H9 (cell line): ENCODE measurements at regions not wholly inside any gene's neighbourhood (a gene's known extent, or its start where the extent isn't known, plus 50 kb on each side); places are given as distances from the start of the nearest gene placed in this dataset.

Experiments
- DNase-seq: peaks from one replicate; pipeline ENCODE4 v3.0.0-alpha.2; 2017
- H2AFZ ChIP-seq: one replicate; pipeline ENCODE4 v1.6.1; 2013; ENCODE audit warnings: mild to moderate bottlenecking, low read length, control low read depth, moderate library complexity
- H2AK5ac ChIP-seq: 2 replicates; pipeline ENCODE4 v1.6.1; 2013; ENCODE audit warnings: low read length, control low read depth, mixed read lengths; ENCODE audit not compliant: insufficient read length
- H2BK120ac ChIP-seq: one replicate; pipeline ENCODE4 v1.6.1; 2013; ENCODE audit warnings: low read depth, mild to moderate bottlenecking, low read length, control low read depth, inconsistent platforms; ENCODE audit not compliant: poor library complexity, severe bottlenecking
- H2BK12ac ChIP-seq: 2 replicates; pipeline ENCODE4 v1.6.1; 2013; ENCODE audit warnings: low read length, control low read depth, mixed read lengths, low read depth; ENCODE audit not compliant: insufficient read length
- H2BK15ac ChIP-seq: 2 replicates; pipeline ENCODE4 v1.6.1; 2013; ENCODE audit warnings: low read depth, low read length, control low read depth
- H2BK20ac ChIP-seq: one replicate; pipeline ENCODE4 v1.6.1; 2013; ENCODE audit warnings: low read depth, mild to moderate bottlenecking, low read length, control low read depth, inconsistent platforms; ENCODE audit not compliant: poor library complexity, severe bottlenecking
- H2BK5ac ChIP-seq: 2 replicates; pipeline ENCODE4 v1.6.1; 2013; ENCODE audit warnings: low read length, control low read depth, mixed read lengths; ENCODE audit not compliant: insufficient read length
- H3K14ac ChIP-seq: 2 replicates; pipeline ENCODE4 v1.6.1; 2013; ENCODE audit warnings: low read length, control low read depth; ENCODE audit not compliant: insufficient read depth
- H3K18ac ChIP-seq: 2 replicates; pipeline ENCODE4 v1.6.1; 2013; ENCODE audit warnings: low read depth, mild to moderate bottlenecking, mixed read lengths, low read length, control low read depth; ENCODE audit not compliant: insufficient read length
- H3K23ac ChIP-seq: 2 replicates; pipeline ENCODE4 v1.6.1; 2013; ENCODE audit warnings: low read length, control low read depth, mixed read lengths, low read depth; ENCODE audit not compliant: insufficient read length
- H3K23me2 ChIP-seq: 2 replicates; pipeline ENCODE4 v1.6.1; 2013; ENCODE audit warnings: low read depth, mild to moderate bottlenecking, mixed read lengths, low read length, control low read depth; ENCODE audit not compliant: insufficient read length, poor library complexity, severe bottlenecking
- H3K27ac ChIP-seq: 2 replicates; pipeline ENCODE4 v1.5.1; 2013; ENCODE audit warnings: low read length, control low read depth, mixed read lengths, low read depth; ENCODE audit not compliant: insufficient read length
- H3K27me3 ChIP-seq: 2 replicates; pipeline ENCODE4 v1.6.1; 2013; ENCODE audit warnings: low read length, control low read depth, inconsistent platforms; ENCODE audit not compliant: insufficient read depth
- H3K4ac ChIP-seq: 2 replicates; pipeline ENCODE4 v1.6.1; 2013; ENCODE audit warnings: low read depth, mild to moderate bottlenecking, control low read depth, inconsistent platforms, low read length, moderate library complexity
- H3K4me1 ChIP-seq: 2 replicates; pipeline ENCODE4 v1.6.1; 2013; ENCODE audit warnings: low read length, control low read depth, inconsistent platforms; ENCODE audit not compliant: insufficient read depth
- H3K4me2 ChIP-seq: 2 replicates; pipeline ENCODE4 v1.6.1; 2013; ENCODE audit warnings: low read length, control low read depth, mixed read lengths; ENCODE audit not compliant: insufficient read length, insufficient read depth
- H3K56ac ChIP-seq: 2 replicates; pipeline ENCODE4 v1.6.1; 2013; ENCODE audit warnings: low read depth, mild to moderate bottlenecking, mixed read lengths, low read length, control low read depth; ENCODE audit not compliant: insufficient read length
- H3K79me1 ChIP-seq: 2 replicates; pipeline ENCODE4 v1.6.1; 2013; ENCODE audit warnings: low read depth, mild to moderate bottlenecking, moderate library complexity, low read length, control low read depth, inconsistent platforms; ENCODE audit not compliant: insufficient read depth, poor library complexity, severe bottlenecking
- H3K79me2 ChIP-seq: 2 replicates; pipeline ENCODE4 v1.6.1; 2013; ENCODE audit warnings: low read length, control low read depth, inconsistent platforms; ENCODE audit not compliant: insufficient read depth
- H3K9ac ChIP-seq: 2 replicates; pipeline ENCODE4 v1.6.1; 2013; ENCODE audit warnings: low read length, control low read depth, mixed read lengths; ENCODE audit not compliant: insufficient read length; ENCODE audit errors: extremely low read depth
- H3K9me3 ChIP-seq: one replicate; pipeline ENCODE4 v1.6.1; 2013; ENCODE audit warnings: low read depth, low read length, inconsistent platforms; ENCODE audit not compliant: control insufficient read depth
- H3T11ph ChIP-seq: one replicate; pipeline ENCODE4 v1.6.1; 2013; ENCODE audit warnings: mild to moderate bottlenecking, low read length, control low read depth, inconsistent platforms
- H4K20me1 ChIP-seq: one replicate; pipeline ENCODE4 v1.6.1; 2013; ENCODE audit not compliant: control insufficient read depth, insufficient read length, insufficient read depth
- H4K5ac ChIP-seq: 2 replicates; pipeline ENCODE4 v1.6.1; 2013; ENCODE audit warnings: low read depth, mild to moderate bottlenecking, mixed read lengths, low read length, control low read depth; ENCODE audit not compliant: insufficient read length
- H4K8ac ChIP-seq: replicated peaks from 2 replicates; pipeline ENCODE4 v1.6.1; 2013; ENCODE audit warnings: low read length, control low read depth, mixed read lengths, low read depth; ENCODE audit not compliant: insufficient read length
- H4K91ac ChIP-seq: 2 replicates; pipeline ENCODE4 v1.6.1; 2013; ENCODE audit warnings: low read depth, mild to moderate bottlenecking, moderate library complexity, mixed read lengths, low read length, control low read depth; ENCODE audit not compliant: insufficient read length
- H3K27ac Mint-ChIP-seq, 3 experiments: 2 replicates in 2 of 3; 3 replicates in 1 of 3; pipeline ENCODE4 v1.8.0; 2020 to 2021; ENCODE audit warnings: mixed read lengths in 3 of 3, mild to moderate bottlenecking in 1 of 3, moderate library complexity in 1 of 3
- H3K27me3 Mint-ChIP-seq: 2 replicates; pipeline ENCODE4 v1.8.0; 2021; ENCODE audit warnings: low read depth, mild to moderate bottlenecking, moderate library complexity, mixed read lengths
- H3K36me3 Mint-ChIP-seq, 3 experiments: 2 replicates in 2 of 3; 3 replicates in 1 of 3; pipeline ENCODE4 v1.8.0; 2020 to 2021; ENCODE audit warnings: low read depth in 3 of 3, mixed read lengths in 3 of 3; ENCODE audit not compliant: insufficient read depth in 1 of 3
- H3K4me1 Mint-ChIP-seq, 2 experiments: 2 replicates each; pipeline ENCODE4 v1.8.0; 2020; ENCODE audit warnings: mixed read lengths in 2 of 2
- H3K4me3 Mint-ChIP-seq, 2 experiments: 2 replicates in 1 of 2; 3 replicates in 1 of 2; pipeline ENCODE4 v1.8.0; 2020 to 2021; ENCODE audit warnings: mild to moderate bottlenecking in 2 of 2, mixed read lengths in 2 of 2, moderate library complexity in 1 of 2
- H3K9me3 Mint-ChIP-seq, 2 experiments: 2 replicates in 1 of 2; 3 replicates in 1 of 2; pipeline ENCODE4 v1.8.0; 2020; ENCODE audit warnings: mild to moderate bottlenecking in 2 of 2, mixed read lengths in 2 of 2, moderate library complexity in 1 of 2
- CTCF ChIP-seq: fragments of 200-600 bp; sonication (generic); conservative IDR thresholded peaks from 3 replicates; pipeline ENCODE4 v1.8.0; 2021; ENCODE audit warnings: antibody characterized with exemption, mild to moderate bottlenecking
- WGBS: extraction: QIAGEN DNeasy Blood & Tissue Kit; methylation state at CpG from one replicate; pipeline ENCODE4 v1.1.7; 2013; ENCODE audit warnings: missing lambda C conversion rate, low lambda C conversion rate, mixed read lengths; ENCODE audit not compliant: insufficient read length; ENCODE audit errors: extremely low coverage; 5-methylcytosine and 5-hydroxymethylcytosine counted together

GRCh38 chr2:506451-506850 is 170.8 kb downstream of the TMEM18 start:
- H2BK15ac ChIP-seq: no peak overlapping the region
- no peak overlapping the region for H3K23ac ChIP-seq
- no peak overlapping the region for H3K27ac ChIP-seq
- Mint-ChIP-seq H3K4me1 (peaks cover 17 to 18% of the 10 kb centered on the region in 2 experiments), H3K9me3 (peaks cover 0 to 5% of the 10 kb centered on the region in 2 experiments; a peak in 4 of 5 replicates), H3K27me3 (peaks cover 76% of the 10 kb centered on the region), H3K27ac (no peak overlapping the region), H3K4me3 (no peak overlapping the region), H3K36me3 (no peaks in the 10 kb centered on the region)
- H3K27me3 ChIP-seq: no peaks in the 10 kb centered on the region
- H2BK20ac ChIP-seq: no peak overlapping the region
- no peak overlapping the region for H2AK5ac ChIP-seq
- H2BK120ac ChIP-seq: no peak overlapping the region
- no peak overlapping the region for H3K18ac ChIP-seq
- no peak overlapping the region for H4K8ac ChIP-seq
- H2BK12ac ChIP-seq: no peak overlapping the region
- H3K23me2 ChIP-seq: no peaks in the 10 kb centered on the region
- H3K79me2 ChIP-seq: no peaks in the 10 kb centered on the region
- peaks cover 2% of the 10 kb centered on the region; the same call in 1 of the 2 replicates for H3K4me1 ChIP-seq
- no peak for DNase-seq
- no peak overlapping the region for H4K5ac ChIP-seq
- H3K9ac ChIP-seq: no peak overlapping the region
- no peak overlapping the region for H2AFZ ChIP-seq
- H3K79me1 ChIP-seq: no peaks in the 10 kb centered on the region
- no CpG with 5 or more reads among the region's 6 CpGs for WGBS
- H4K91ac ChIP-seq: no peak overlapping the region
- H2BK5ac ChIP-seq: no peak overlapping the region
- TF ChIP-seq CTCF: no peak
- no peaks in the 10 kb centered on the region for H4K20me1 ChIP-seq
- H3K56ac ChIP-seq: no peak overlapping the region
- peaks cover 4% of the 10 kb centered on the region for H3K9me3 ChIP-seq
- no peak overlapping the region for H3K14ac ChIP-seq
- no peak overlapping the region for H3T11ph ChIP-seq
- no peak overlapping the region for H3K4ac ChIP-seq
- H3K4me2 ChIP-seq: no peak overlapping the region
